ENCODE measurements at regions not wholly inside any gene's neighbourhood (a gene's known extent, or its start where the extent isn't known, plus 50 kb on each side); places are given as distances from the start of the nearest gene placed in this dataset.

DNA sequence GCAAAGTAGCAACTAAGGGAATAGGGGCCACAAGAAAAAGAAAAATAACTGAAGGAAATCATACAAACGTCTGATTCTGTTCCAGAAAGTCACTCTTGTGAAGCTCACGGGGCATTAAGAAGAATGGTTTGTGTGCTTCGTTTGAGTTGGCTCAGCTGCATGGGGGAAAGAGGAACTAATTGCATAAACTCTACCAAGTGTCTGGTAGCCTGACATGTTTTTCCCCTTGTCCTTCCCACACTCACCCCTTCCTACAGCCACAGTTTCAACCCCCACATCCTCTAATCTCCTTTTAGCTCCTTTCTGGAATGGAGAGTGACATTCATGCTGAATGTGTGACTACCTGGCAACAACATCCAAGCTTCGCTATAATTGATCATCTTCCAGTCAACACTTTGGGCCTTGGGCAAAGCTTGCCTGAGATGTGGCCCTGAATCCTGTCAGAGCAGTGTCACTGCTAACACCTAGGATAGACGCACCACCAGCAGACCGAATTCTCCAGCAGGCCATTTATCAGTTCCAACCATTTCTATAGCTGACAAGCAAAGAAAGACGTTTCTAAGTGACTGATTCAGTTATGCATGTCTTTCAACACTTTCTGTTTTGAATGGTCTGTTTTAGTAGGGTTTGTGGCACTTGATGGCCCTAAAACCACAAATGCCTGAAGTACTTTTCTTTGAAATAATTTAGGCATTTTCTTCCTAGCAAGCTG, 439.6 kb downstream of the TTLL7 start:
- no peak for DNase-seq (ENCODE audit: low read depth)
- TF ChIP-seq, protein P1, sequence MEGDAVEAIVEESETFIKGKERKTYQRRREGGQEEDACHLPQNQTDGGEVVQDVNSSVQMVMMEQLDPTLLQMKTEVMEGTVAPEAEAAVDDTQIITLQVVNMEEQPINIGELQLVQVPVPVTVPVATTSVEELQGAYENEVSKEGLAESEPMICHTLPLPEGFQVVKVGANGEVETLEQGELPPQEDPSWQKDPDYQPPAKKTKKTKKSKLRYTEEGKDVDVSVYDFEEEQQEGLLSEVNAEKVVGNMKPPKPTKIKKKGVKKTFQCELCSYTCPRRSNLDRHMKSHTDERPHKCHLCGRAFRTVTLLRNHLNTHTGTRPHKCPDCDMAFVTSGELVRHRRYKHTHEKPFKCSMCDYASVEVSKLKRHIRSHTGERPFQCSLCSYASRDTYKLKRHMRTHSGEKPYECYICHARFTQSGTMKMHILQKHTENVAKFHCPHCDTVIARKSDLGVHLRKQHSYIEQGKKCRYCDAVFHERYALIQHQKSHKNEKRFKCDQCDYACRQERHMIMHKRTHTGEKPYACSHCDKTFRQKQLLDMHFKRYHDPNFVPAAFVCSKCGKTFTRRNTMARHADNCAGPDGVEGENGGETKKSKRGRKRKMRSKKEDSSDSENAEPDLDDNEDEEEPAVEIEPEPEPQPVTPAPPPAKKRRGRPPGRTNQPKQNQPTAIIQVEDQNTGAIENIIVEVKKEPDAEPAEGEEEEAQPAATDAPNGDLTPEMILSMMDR (IDR thresholded peaks at IDR 0.05; ENCODE audit: control insufficient read depth, insufficient read depth, low read depth, low read length, missing control alignments): no peak
- H3K4me3 ChIP-seq (ENCODE audit: control insufficient read depth, low read depth, low read length): no peak overlapping the region

DNA sequence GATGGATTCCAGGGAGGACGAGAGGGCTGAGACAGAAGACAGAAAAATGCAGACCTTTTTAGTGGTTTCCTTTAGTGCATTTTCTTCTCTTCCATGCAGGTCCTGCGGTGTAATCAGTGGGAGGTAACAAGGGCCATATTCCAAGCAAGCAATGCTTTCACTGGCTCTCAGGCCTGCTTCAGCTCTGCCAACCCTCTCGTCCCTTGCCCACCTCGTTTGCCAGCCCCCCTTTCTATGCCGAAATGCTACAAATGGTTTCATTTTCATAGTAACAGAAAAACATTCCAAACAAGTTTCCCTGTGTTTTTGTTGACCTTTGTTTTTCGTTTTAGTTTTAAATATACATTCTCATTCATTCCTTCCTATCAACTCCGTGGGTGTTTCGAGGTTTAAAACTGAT, 443.1 kb downstream of the TTLL7 start:
- no peak for DNase-seq (ENCODE audit: low read depth)
- no peak overlapping the region for H3K4me3 ChIP-seq (ENCODE audit: control insufficient read depth, low read depth, low read length)
- TF ChIP-seq, protein P1 (IDR thresholded peaks at IDR 0.05; ENCODE audit: control insufficient read depth, insufficient read depth, low read depth, low read length, missing control alignments): no peak

DNA sequence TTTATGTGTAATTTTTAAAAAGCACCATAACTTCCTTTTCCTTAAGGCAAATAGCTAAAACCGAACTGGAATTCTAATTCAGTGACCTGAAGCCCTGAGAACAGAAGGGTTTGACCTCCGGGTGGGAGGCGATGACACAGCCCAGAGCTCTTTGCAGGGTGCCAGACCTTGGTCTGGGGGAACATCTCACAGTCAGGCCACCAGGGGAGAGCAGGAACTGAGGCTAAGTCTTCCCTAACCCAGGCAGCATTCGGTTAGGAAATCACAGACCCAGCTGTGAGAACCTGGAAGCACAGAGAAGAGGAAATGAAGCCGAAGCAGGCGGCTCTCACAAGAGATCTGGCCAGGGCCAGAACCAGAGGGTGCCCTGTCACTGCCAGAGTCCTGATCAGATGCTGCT, 444.8 kb downstream of the TTLL7 start:
- TF ChIP-seq, protein P1 (IDR thresholded peaks at IDR 0.05; ENCODE audit: control insufficient read depth, insufficient read depth, low read depth, low read length, missing control alignments): no peak
- no peak overlapping the region for H3K4me3 ChIP-seq (ENCODE audit: control insufficient read depth, low read depth, low read length)
- DNase-seq (ENCODE audit: low read depth): no peak

DNA sequence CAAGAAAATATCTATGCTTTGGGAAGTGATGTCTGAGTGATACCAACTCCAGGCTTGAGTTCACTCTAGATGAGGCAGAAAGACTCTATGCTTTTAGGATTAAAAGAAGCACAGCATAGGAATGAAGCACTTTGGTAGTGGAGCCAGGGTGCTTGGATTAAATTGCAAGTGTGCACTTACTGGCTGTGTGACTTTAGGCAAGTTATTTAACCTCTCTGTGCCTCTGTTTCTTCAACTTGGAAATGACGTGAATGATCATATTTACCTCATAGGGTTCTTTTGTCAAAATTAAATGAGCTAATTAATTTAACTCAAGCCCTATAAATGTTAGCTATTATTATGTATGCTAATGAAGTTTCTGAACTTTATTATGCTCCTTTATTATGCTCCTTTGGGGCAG, 446.1 kb downstream of the TTLL7 start:
- TF ChIP-seq, protein P1 (IDR thresholded peaks at IDR 0.05; ENCODE audit: control insufficient read depth, insufficient read depth, low read depth, low read length, missing control alignments): no peak
- no peak overlapping the region for H3K4me3 ChIP-seq (ENCODE audit: control insufficient read depth, low read depth, low read length)
- no peak for DNase-seq (ENCODE audit: low read depth)

DNA sequence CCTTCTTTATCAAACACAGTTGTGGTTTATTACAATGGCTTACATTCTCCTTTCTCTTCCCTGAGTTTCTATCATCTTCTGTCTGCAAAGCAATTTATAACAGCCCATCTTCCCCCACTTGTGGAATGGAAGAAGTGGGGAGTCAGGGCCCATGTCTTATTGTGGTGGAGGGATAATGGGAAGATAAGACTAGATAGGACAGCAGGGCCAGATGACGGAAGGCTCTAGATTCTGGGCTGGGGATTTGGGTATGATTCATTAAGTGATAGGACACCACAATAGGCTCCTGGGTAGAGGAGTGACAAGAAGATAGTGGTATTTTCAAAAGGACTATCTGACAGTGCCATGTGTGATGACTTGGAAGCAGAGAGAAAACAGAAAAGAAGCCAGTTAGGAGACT, 450.6 kb downstream of the TTLL7 start:
- TF ChIP-seq, protein P1 (IDR thresholded peaks at IDR 0.05; ENCODE audit: control insufficient read depth, insufficient read depth, low read depth, low read length, missing control alignments): no peak
- H3K4me3 ChIP-seq (ENCODE audit: control insufficient read depth, low read depth, low read length): no peak overlapping the region
- no peak for DNase-seq (ENCODE audit: low read depth)

DNA sequence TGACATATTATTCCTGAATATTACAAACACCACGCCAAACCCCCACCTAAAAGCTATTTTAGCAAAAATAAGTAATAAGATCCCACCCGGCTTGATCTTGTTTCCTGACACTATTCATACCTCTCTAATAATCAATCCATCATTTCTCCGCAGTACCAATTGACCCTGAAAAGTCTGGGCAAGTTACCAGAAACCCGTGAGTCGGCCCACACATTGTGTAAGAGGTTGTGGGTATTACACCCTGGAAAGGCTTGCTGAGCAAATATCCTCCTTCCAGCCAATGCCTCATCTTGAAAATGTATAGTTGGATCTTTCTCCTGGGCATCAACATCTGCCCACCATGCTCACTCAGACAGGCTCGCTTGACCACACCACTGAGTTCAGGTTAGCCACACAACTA, 451.0 kb downstream of the TTLL7 start:
- no peak overlapping the region for H3K4me3 ChIP-seq (ENCODE audit: control insufficient read depth, low read depth, low read length)
- TF ChIP-seq, protein P1 (IDR thresholded peaks at IDR 0.05; ENCODE audit: control insufficient read depth, insufficient read depth, low read depth, low read length, missing control alignments): no peak
- DNase-seq (ENCODE audit: low read depth): peak; percentile 46
